ENCODE measurements at regions not wholly inside any gene's neighbourhood (a gene's known extent, or its start where the extent isn't known, plus 50 kb on each side); places are given as distances from the start of the nearest gene placed in this dataset.
"Not testable (repeated sequence)": the region's sequence is repeated elsewhere in the genome, so short reads cannot be mapped to it uniquely, and the experiment has no call there.

- not testable (repeated sequence) for DNase-seq
These were observed 672.2 kb downstream of the PRIM2 start for GRCh38 chr6:57989520-57990080.

- DNase-seq = not testable (repeated sequence)
These were observed 681.6 kb downstream of the PRIM2 start for GRCh38 chr6:57998858-57999619.

GRCh38 chr6:58000233-58000632 lies 682.8 kb downstream of the PRIM2 start:
- not testable (repeated sequence) for DNase-seq

- not testable (repeated sequence) for DNase-seq
These were observed 686.2 kb downstream of the PRIM2 start for GRCh38 chr6:58003417-58004167.

- not testable (repeated sequence) for DNase-seq
These were observed 690.0 kb downstream of the PRIM2 start for GRCh38 chr6:58007334-58008000.

- not testable (repeated sequence) for DNase-seq
These were observed 690.5 kb downstream of the PRIM2 start for GRCh38 chr6:58008001-58008335.

GRCh38 chr6:58011954-58012600 lies 694.6 kb downstream of the PRIM2 start:
- DNase-seq = not testable (repeated sequence)

GRCh38 chr6:58016614-58017013 lies 699.2 kb downstream of the PRIM2 start:
- DNase-seq = not testable (repeated sequence)

GRCh38 chr6:58028188-58028587 lies 710.8 kb downstream of the PRIM2 start:
- DNase-seq = not testable (repeated sequence)

- DNase-seq = not testable (repeated sequence)
These were observed 720.8 kb downstream of the PRIM2 start for GRCh38 chr6:58038213-58038612.

GRCh38 chr6:58046584-58046983 lies 729.2 kb downstream of the PRIM2 start:
- DNase-seq = not testable (repeated sequence)

GRCh38 chr6:58047389-58047788 lies 730.0 kb downstream of the PRIM2 start:
- not testable (repeated sequence) for DNase-seq

- not testable (repeated sequence) for DNase-seq
These were observed 730.4 kb downstream of the PRIM2 start for GRCh38 chr6:58047865-58048264.

GRCh38 chr6:58055465-58056176 lies 738.2 kb downstream of the PRIM2 start:
- not testable (repeated sequence) for DNase-seq

- not testable (repeated sequence) for DNase-seq
These were observed 742.3 kb downstream of the PRIM2 start for GRCh38 chr6:58059701-58060100.

GRCh38 chr6:58063542-58063941 lies 746.1 kb downstream of the PRIM2 start:
- DNase-seq = not testable (repeated sequence)

GRCh38 chr6:58067867-58068548 lies 750.6 kb downstream of the PRIM2 start:
- DNase-seq = not testable (repeated sequence)

- DNase-seq = no peak
These were observed 755.8 kb downstream of the PRIM2 start for GRCh38 chr6:58073263-58073662.

- DNase-seq = not testable (repeated sequence)
These were observed 772.6 kb downstream of the PRIM2 start for GRCh38 chr6:58090067-58090466.

- DNase-seq = not testable (repeated sequence)
These were observed 779.8 kb downstream of the PRIM2 start for GRCh38 chr6:58097251-58097650.

GRCh38 chr6:58113960-58114359 lies 796.5 kb downstream of the PRIM2 start:
- no peak for DNase-seq

All from stimulated activated CD4-positive, alpha-beta T cell treated with anti-CD3 and anti-CD28 coated beads, Interleukin-1b, Interleukin-23, amount 100 ng/mL, for 48 hours (primary cell).